ENCODE measurements at regions not wholly inside any gene's neighbourhood (a gene's known extent, or its start where the extent isn't known, plus 50 kb on each side); places are given as distances from the start of the nearest gene placed in this dataset.

DNA sequence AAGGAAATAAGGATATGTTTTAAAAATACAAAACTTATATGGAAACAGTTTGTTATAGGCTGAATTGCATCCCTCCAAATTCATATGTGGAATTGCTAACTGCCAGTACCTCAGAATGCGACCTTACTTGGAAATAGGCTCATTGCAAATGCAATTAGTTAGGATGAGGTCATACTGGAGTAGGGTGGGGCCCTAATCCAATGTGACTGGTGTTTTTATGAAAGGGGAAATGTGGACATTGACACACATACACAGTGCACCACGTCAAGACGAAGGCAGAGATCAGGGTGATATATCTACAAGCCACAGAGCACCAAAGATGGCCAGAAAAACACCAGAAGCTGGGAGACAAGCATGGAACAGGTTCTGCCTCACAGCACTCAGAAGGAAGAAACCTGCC lies 494.2 kb downstream of the TSN start:
- TF ChIP-seq, protein P1, sequence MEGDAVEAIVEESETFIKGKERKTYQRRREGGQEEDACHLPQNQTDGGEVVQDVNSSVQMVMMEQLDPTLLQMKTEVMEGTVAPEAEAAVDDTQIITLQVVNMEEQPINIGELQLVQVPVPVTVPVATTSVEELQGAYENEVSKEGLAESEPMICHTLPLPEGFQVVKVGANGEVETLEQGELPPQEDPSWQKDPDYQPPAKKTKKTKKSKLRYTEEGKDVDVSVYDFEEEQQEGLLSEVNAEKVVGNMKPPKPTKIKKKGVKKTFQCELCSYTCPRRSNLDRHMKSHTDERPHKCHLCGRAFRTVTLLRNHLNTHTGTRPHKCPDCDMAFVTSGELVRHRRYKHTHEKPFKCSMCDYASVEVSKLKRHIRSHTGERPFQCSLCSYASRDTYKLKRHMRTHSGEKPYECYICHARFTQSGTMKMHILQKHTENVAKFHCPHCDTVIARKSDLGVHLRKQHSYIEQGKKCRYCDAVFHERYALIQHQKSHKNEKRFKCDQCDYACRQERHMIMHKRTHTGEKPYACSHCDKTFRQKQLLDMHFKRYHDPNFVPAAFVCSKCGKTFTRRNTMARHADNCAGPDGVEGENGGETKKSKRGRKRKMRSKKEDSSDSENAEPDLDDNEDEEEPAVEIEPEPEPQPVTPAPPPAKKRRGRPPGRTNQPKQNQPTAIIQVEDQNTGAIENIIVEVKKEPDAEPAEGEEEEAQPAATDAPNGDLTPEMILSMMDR (IDR thresholded peaks at IDR 0.05): no peak
- intact Hi-C loops (cut with DNase I): no loop called here
- Histone ChIP-seq H3K27ac (no peak overlapping the region), H3K4me1 (no peaks in the 10 kb centered on the region), H3K36me3 (no peaks in the 10 kb centered on the region), H3K4me3 (no peak overlapping the region), H3K9me3 (no peaks in the 10 kb centered on the region), H3K27me3 (no peaks in the 10 kb centered on the region)
- WGBS, 2 donors: 52 to 63% methylated on average over 3 of the region's 3 CpGs
- no peak for FAIRE-seq
- no peak for ATAC-seq
- DNase-seq: no peak

DNA sequence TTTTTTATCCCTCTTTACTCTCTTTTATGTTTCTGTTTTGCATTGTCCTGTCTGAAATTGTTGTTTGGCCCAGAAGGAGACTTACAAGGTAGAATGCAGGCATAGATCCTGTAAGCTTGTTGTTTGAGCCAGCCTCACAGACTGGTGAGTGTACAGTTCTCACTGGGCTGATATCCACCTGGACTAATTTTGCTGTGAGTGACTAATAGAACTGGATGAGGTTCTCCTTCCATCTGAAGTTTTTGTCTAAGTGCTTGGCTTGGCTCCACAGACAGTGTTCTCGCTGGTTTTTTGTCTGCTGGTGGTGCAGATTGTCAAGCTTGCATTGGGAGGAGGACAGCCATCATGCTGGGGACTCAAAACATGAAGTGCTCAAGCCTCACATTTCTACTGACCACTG lies 495.7 kb downstream of the TSN start:
- no peaks in the 10 kb centered on the region for H3K4me1 ChIP-seq
- no peak overlapping the region for H3K4me3 ChIP-seq
- DNase-seq (no peak), FAIRE-seq (no peak), ATAC-seq (no peak)
- H3K9me3 ChIP-seq: no peaks in the 10 kb centered on the region
- intact Hi-C loops (cut with DNase I): no loop called here
- TF ChIP-seq, protein P1 (IDR thresholded peaks at IDR 0.05): no peak
- H3K36me3 ChIP-seq: no peaks in the 10 kb centered on the region
- 62 to 88% methylated on average over 1 of the region's 1 CpG for WGBS, 2 donors
- H3K27ac ChIP-seq: no peak overlapping the region
- H3K27me3 ChIP-seq: no peaks in the 10 kb centered on the region

DNA sequence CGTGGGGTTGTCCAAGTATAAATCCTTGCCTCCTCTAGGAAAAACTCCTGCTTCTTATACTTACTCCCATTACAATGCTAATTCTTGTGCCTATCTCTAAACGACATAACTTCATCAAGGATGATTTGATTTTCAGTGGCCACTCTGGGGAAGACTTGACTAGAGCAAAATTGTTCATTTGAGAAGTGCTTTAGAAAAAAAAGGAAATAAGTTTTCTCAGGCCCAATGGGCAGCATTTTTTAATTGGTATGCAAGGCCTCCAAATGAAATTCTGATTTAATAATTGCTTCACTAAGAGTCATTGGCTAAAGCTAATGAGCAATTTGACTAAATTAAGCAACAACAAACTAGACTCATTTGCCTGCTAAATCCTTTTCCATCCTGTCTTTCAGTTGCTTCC lies 496.1 kb downstream of the TSN start:
- ATAC-seq (no peak), DNase-seq (no peak), FAIRE-seq (no peak)
- no peak overlapping the region for H3K4me3 ChIP-seq
- no peak overlapping the region for H3K27ac ChIP-seq
- intact Hi-C loops (cut with DNase I): no loop called here
- TF ChIP-seq, protein P1 (IDR thresholded peaks at IDR 0.05): no peak
- no peaks in the 10 kb centered on the region for H3K27me3 ChIP-seq
- no peaks in the 10 kb centered on the region for H3K9me3 ChIP-seq
- H3K4me1 ChIP-seq: no peaks in the 10 kb centered on the region
- no peaks in the 10 kb centered on the region for H3K36me3 ChIP-seq
- 49 to 56% methylated on average over 2 of the region's 2 CpGs for WGBS, 2 donors

DNA sequence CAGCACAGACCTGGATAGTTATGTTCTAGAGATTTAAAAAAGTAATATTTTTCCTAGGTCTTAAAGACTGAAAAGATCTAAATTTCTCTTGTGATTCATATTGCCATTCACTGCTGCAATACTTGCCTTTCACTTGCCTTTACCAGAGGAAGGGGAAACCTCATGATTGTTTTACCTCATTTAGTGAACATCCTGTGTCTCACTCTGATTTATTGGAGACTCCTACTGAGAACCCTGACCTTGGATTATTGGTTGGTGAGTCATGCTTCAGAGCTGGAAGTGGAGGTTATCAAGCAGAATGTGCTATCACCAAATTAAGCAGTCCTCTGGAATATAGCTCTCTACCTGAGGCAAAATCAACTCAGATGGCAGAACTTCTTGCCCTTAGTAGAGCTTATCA lies 500.5 kb downstream of the TSN start:
- H3K27me3 ChIP-seq: no peaks in the 10 kb centered on the region
- H3K9me3 ChIP-seq: no peaks in the 10 kb centered on the region
- TF ChIP-seq, protein P1 (IDR thresholded peaks at IDR 0.05): no peak
- no peaks in the 10 kb centered on the region for H3K4me1 ChIP-seq
- ATAC-seq: no peak
- no peaks in the 10 kb centered on the region for H3K36me3 ChIP-seq
- no peak overlapping the region for H3K27ac ChIP-seq
- intact Hi-C loops (cut with DNase I): no loop called here
- no peak for DNase-seq
- no peak overlapping the region for H3K4me3 ChIP-seq
- no peak for FAIRE-seq

DNA sequence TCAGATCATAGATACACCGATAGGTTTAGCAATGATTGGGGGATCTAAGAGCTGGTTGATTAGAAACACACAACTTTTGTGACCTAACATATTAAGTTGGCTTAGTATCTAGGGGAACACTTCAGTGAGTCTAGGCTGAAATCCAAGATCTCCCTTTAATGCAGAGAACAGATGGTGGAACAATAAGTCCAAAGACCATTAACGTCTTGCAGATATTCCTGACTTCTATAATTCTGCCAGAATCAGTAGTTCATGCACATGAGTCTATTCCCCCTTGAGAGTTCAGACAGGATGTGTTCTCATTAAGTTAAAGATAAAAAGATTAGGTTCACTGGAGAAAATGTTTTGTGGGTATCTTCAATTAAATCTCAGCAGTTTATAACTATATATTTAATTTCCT lies 506.5 kb downstream of the TSN start:
- Histone ChIP-seq H3K27ac (no peak overlapping the region), H3K4me1 (no peaks in the 10 kb centered on the region), H3K36me3 (no peaks in the 10 kb centered on the region), H3K27me3 (no peaks in the 10 kb centered on the region), H3K9me3 (no peaks in the 10 kb centered on the region), H3K4me3 (no peak overlapping the region)
- FAIRE-seq (no peak), DNase-seq (no peak), ATAC-seq (no peak)
- 53 to 67% methylated on average over 2 of the region's 2 CpGs for WGBS, 2 donors
- intact Hi-C loops (cut with DNase I): no loop called here
- TF ChIP-seq, protein P1 (IDR thresholded peaks at IDR 0.05): no peak
